Activated naive CD8-positive, alpha-beta T cell treated with anti-CD3 and anti-CD28 coated beads, Interleukin-2, amount 50 U/mL, for 24 hours (primary cell): ENCODE measurements at regions not wholly inside any gene's neighbourhood (a gene's known extent, or its start where the extent isn't known, plus 50 kb on each side); places are given as distances from the start of the nearest gene placed in this dataset.
"Not testable (repeated sequence)": the region's sequence is repeated elsewhere in the genome, so short reads cannot be mapped to it uniquely, and the experiment has no call there.

Source experiments
- ATAC-seq: fragments of 150-1000 bp; cut with Tn5 transposase; one replicate; pipeline ENCODE4 v1.10.0; 2021
- DNase-seq: peaks from one replicate; pipeline ENCODE4 v3.0.0; 2021
- H3K27ac Mint-ChIP-seq: one replicate; pipeline ENCODE4 v1.8.0; 2021; ENCODE audit warnings: mild to moderate bottlenecking, mixed read lengths
- H3K27me3 Mint-ChIP-seq: one replicate; pipeline ENCODE4 v1.8.0; 2021; ENCODE audit warnings: mixed read lengths
- H3K36me3 Mint-ChIP-seq: one replicate; pipeline ENCODE4 v1.8.0; 2021; ENCODE audit warnings: low read depth, mixed read lengths
- H3K4me1 Mint-ChIP-seq: one replicate; pipeline ENCODE4 v1.8.0; 2021; ENCODE audit warnings: mixed read lengths
- H3K4me3 Mint-ChIP-seq: one replicate; pipeline ENCODE4 v1.8.0; 2021; ENCODE audit warnings: mild to moderate bottlenecking, moderate library complexity, mixed read lengths
- H3K9me3 Mint-ChIP-seq: one replicate; pipeline ENCODE4 v1.8.0; 2021; ENCODE audit warnings: mixed read lengths

- H3K27ac Mint-ChIP-seq, result no peak overlapping the region
- DNase-seq, result no peak
- H3K9me3 Mint-ChIP-seq, result peaks cover 18% of the 10 kb centered on the region
- no peaks in the 10 kb centered on the region for H3K4me1 Mint-ChIP-seq
- no peak overlapping the region for H3K4me3 Mint-ChIP-seq
- no peak for ATAC-seq
- H3K27me3 Mint-ChIP-seq, result no peaks in the 10 kb centered on the region
- H3K36me3 Mint-ChIP-seq, result no peaks in the 10 kb centered on the region
These were observed 198.9 kb upstream of the CYLC2 start for GRCh38 chr9:102796244-102796643.

DNA sequence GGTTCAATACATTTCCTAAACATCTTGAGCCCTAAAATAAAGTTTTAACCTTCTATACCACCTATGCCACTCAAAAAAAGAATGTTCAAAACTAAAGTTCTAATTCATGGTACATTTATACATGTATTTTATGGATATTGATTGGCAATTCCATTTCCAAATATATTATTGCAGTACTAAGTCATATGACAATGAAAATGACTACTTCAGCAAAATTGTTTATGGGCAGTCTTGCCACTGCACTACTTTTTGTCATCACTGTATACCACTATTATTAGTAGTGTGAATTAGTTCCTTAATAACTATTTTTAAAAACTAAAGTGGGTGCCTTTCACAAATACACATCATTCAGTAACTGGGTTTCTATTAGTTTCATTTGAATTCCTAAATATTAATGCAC lies 199.6 kb upstream of the CYLC2 start:
- no peaks in the 10 kb centered on the region for H3K36me3 Mint-ChIP-seq
- no peaks in the 10 kb centered on the region for H3K4me1 Mint-ChIP-seq
- no peak overlapping the region for H3K27ac Mint-ChIP-seq
- no peaks in the 10 kb centered on the region for H3K27me3 Mint-ChIP-seq
- ATAC-seq (no peak), DNase-seq (no peak)
- H3K9me3 Mint-ChIP-seq, result peaks cover 18% of the 10 kb centered on the region
- no peak overlapping the region for H3K4me3 Mint-ChIP-seq

DNA sequence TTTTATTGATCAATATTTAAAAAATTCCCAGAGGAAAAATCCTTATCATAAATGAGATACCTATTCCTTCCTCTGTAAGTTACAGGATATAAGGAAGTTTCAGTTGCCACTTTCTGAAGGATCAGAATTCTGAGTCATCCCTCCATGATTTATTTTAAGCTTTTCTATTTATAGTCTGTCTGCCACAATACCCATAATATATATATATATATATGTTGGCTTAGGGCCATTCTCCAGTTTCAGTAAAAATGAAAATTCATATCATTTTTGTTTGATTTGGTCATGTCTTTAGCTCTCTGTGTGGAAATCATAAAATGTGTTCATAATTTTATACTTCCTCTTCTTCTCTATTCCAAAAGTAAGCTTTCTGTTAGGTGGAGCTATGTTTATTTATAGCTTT lies 215.8 kb upstream of the CYLC2 start:
- H3K4me3 Mint-ChIP-seq, result no peak overlapping the region
- no peaks in the 10 kb centered on the region for H3K27me3 Mint-ChIP-seq
- H3K9me3 Mint-ChIP-seq, result no peaks in the 10 kb centered on the region
- no peak for ATAC-seq
- no peak for DNase-seq
- H3K4me1 Mint-ChIP-seq, result no peaks in the 10 kb centered on the region
- no peaks in the 10 kb centered on the region for H3K36me3 Mint-ChIP-seq
- H3K27ac Mint-ChIP-seq, result no peak overlapping the region

DNA sequence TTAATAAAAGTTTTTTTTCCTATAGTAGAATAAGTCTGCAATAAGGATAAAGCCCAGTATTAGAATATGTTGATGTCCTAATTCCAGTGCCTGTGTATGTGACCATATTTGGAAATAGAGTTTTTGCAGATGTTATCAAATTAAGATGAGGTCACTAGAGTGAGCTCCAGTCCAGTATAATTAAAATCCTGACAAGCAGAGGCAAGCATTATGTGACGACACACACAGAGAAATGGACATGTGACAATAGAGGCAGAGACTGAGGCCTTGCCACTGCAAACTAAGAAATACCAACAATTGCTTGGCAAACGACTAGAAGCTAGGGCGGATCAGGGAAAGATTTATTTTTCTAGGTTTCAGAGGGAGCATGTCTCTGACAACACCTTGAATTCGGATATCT lies 216.4 kb upstream of the CYLC2 start:
- Mint-ChIP-seq H3K36me3 (no peaks in the 10 kb centered on the region), H3K27ac (no peak overlapping the region), H3K4me3 (no peak overlapping the region), H3K4me1 (no peaks in the 10 kb centered on the region), H3K9me3 (peaks cover under 1% of the 10 kb centered on the region), H3K27me3 (no peaks in the 10 kb centered on the region)
- ATAC-seq, result no peak
- no peak for DNase-seq

GRCh38 chr9:102770704-102771103 lies 224.4 kb upstream of the CYLC2 start:
- no peak for ATAC-seq
- peaks cover 6% of the 10 kb centered on the region for H3K9me3 Mint-ChIP-seq
- no peaks in the 10 kb centered on the region for H3K4me1 Mint-ChIP-seq
- H3K27ac Mint-ChIP-seq, result no peak overlapping the region
- H3K27me3 Mint-ChIP-seq, result no peaks in the 10 kb centered on the region
- no peaks in the 10 kb centered on the region for H3K36me3 Mint-ChIP-seq
- no peak for DNase-seq
- no peak overlapping the region for H3K4me3 Mint-ChIP-seq

DNA sequence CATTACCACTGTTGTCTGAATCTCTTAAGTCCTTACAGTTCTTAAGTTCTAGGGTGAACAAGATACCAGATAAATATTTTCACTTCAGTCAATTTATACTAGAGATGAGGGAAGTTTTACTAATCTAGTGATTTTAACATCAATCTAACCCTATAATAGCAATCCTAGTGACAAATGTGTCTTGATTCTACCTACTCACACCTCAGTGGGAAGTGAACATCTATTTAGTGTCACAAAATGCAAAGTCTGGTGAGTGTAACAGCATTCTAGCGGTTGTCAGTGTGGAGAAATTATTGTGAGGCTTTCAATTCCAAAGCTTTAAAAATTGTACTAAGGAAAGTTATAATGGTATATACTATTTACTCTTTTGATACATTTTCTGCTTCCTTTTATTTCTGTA lies 225.8 kb upstream of the CYLC2 start:
- DNase-seq, result no peak
- Mint-ChIP-seq H3K27ac (no peak overlapping the region), H3K27me3 (no peaks in the 10 kb centered on the region), H3K36me3 (no peaks in the 10 kb centered on the region), H3K4me1 (no peaks in the 10 kb centered on the region), H3K9me3 (peaks cover 9% of the 10 kb centered on the region), H3K4me3 (no peak overlapping the region)
- no peak for ATAC-seq

- Mint-ChIP-seq H3K27me3 (no peaks in the 10 kb centered on the region), H3K4me3 (no peak overlapping the region), H3K27ac (no peak overlapping the region), H3K9me3 (peaks cover 9% of the 10 kb centered on the region), H3K36me3 (no peaks in the 10 kb centered on the region), H3K4me1 (no peaks in the 10 kb centered on the region)
- no peak for ATAC-seq
- DNase-seq, result no peak
These were observed 227.1 kb upstream of the CYLC2 start for GRCh38 chr9:102768002-102768401.

GRCh38 chr9:102767076-102767475 lies 228.1 kb upstream of the CYLC2 start:
- H3K36me3 Mint-ChIP-seq, result no peaks in the 10 kb centered on the region
- ATAC-seq (no peak), DNase-seq (no peak)
- H3K9me3 Mint-ChIP-seq, result peaks cover 9% of the 10 kb centered on the region
- no peak overlapping the region for H3K27ac Mint-ChIP-seq
- H3K27me3 Mint-ChIP-seq, result no peaks in the 10 kb centered on the region
- no peak overlapping the region for H3K4me3 Mint-ChIP-seq
- H3K4me1 Mint-ChIP-seq, result no peaks in the 10 kb centered on the region

DNA sequence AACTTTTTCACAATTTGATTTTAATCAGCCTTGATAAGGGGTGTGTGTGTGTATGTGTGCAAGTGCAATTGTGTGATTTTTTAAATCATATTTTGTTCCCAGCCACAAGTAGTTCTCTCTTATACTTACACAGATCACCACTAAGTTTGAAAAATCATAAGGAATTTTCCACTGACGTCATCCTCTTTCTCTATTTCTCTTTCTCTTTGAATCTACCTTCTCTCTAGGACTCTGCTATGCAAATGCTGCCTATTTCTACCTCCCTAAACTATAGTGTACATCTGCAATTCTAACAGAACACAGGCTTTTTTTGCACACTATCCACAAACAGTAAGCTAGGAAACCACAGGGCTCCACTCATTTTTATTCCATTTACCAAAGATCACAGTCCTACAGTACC lies 254.6 kb upstream of the CYLC2 start:
- Mint-ChIP-seq H3K27me3 (no peaks in the 10 kb centered on the region), H3K9me3 (peaks cover 12% of the 10 kb centered on the region), H3K36me3 (no peaks in the 10 kb centered on the region), H3K4me1 (no peaks in the 10 kb centered on the region), H3K4me3 (no peak overlapping the region), H3K27ac (no peak overlapping the region)
- ATAC-seq (no peak), DNase-seq (no peak)

- H3K4me3 Mint-ChIP-seq, result no peak overlapping the region
- no peaks in the 10 kb centered on the region for H3K27me3 Mint-ChIP-seq
- no peaks in the 10 kb centered on the region for H3K4me1 Mint-ChIP-seq
- H3K36me3 Mint-ChIP-seq, result no peaks in the 10 kb centered on the region
- DNase-seq (no peak), ATAC-seq (no peak)
- H3K9me3 Mint-ChIP-seq, result peaks cover 12% of the 10 kb centered on the region
- H3K27ac Mint-ChIP-seq, result no peak overlapping the region
These were observed 266.2 kb upstream of the CYLC2 start for GRCh38 chr9:102728946-102729345.

DNA sequence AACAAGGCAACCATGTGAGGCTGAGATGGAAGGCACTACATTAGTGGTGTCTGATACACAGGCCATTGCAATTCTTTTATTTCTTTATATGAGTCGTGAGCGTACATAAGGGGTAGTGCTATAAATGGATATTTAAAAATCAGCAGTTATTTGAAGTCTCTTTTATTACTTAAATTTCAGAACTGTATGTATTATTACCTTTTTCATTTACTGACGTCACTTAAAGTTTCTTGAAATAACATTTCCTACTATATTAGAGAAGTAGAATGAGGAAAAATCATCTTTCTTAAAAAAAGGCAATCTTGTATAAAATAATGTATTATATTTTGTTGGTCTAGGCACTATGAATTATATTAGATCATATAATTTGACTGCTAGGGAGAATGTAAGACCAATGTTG lies 280.9 kb upstream of the CYLC2 start:
- Mint-ChIP-seq H3K9me3 (peaks cover 18% of the 10 kb centered on the region), H3K27me3 (no peaks in the 10 kb centered on the region), H3K36me3 (no peaks in the 10 kb centered on the region), H3K27ac (no peak overlapping the region), H3K4me1 (no peaks in the 10 kb centered on the region), H3K4me3 (no peak overlapping the region)
- DNase-seq (no peak), ATAC-seq (no peak)

GRCh38 chr9:102712910-102713309 lies 282.2 kb upstream of the CYLC2 start:
- ATAC-seq, H3K36me3 Mint-ChIP-seq, H3K4me1 Mint-ChIP-seq, DNase-seq, H3K27me3 Mint-ChIP-seq, H3K27ac Mint-ChIP-seq, H3K4me3 Mint-ChIP-seq: not testable (repeated sequence)
- H3K9me3 Mint-ChIP-seq, result peaks cover 18% of the 10 kb centered on the region

DNA sequence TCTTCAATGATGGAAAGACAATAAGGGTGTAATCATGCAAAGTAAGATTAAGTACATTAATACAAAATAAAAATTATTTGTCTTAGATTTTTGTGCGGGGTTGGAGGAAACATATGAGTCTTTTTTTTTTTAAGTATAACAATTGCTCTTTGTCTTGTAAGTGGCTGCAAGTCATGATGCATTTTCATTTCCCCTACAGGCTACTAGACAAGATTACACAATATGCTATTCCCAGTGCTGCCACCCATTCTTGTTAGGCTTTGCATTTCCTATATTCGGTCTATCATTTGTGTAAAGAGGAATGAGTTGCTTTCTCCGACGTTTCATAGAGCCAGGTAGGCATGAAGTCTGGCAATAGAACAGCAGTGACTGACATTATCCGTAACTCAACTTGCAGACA lies 294.2 kb upstream of the CYLC2 start:
- no peak overlapping the region for H3K27ac Mint-ChIP-seq
- peaks cover 1% of the 10 kb centered on the region for H3K27me3 Mint-ChIP-seq
- H3K9me3 Mint-ChIP-seq, result peaks cover 8% of the 10 kb centered on the region
- ATAC-seq, result no peak
- no peak for DNase-seq
- H3K4me3 Mint-ChIP-seq, result no peak overlapping the region
- H3K4me1 Mint-ChIP-seq, result no peaks in the 10 kb centered on the region
- no peaks in the 10 kb centered on the region for H3K36me3 Mint-ChIP-seq

DNA sequence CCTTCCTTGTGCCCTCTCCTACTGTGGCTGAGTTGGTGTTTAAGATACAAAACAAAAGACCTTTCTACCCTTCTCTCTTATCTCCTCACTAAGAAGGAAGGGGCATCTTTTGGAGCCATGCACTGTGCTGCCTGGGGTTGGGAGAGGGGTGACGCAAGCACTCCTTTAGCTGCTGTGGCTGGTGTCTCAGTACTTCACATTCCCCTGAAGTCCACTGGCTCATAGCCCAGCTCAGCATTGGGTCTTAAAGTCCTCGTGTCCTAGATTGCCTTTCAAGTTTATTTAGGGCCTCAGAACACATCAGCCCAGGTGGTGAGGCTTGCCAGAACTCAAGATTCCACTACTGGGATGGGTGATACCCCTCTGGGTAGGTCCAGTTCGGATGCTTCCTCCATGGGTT lies 325.9 kb upstream of the CYLC2 start:
- no peaks in the 10 kb centered on the region for H3K9me3 Mint-ChIP-seq
- H3K27ac Mint-ChIP-seq, result no peak overlapping the region
- no peaks in the 10 kb centered on the region for H3K36me3 Mint-ChIP-seq
- no peak overlapping the region for H3K4me3 Mint-ChIP-seq
- H3K4me1 Mint-ChIP-seq, result no peaks in the 10 kb centered on the region
- DNase-seq (no peak), ATAC-seq (no peak)
- H3K27me3 Mint-ChIP-seq, result no peaks in the 10 kb centered on the region

DNA sequence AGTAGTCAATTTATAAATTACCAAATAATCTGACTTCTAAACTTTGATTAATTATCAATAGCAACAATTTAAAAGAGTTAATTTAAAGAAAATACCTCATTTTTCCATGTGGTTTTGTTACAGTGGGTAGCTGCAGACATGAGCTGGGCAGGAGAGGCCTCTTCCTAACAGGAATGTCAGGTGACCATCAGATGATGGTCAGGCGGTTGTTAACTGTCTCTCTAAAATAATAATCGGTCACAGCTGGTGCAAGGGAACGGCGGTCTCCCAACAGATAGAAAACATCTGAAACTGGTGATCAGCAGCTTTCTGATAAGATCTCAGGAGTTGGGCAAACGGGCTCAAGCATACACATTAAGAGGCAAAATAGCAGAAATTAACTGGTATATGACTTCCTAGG lies 342.7 kb upstream of the CYLC2 start:
- DNase-seq, result no peak
- H3K4me3 Mint-ChIP-seq, result no peak overlapping the region
- H3K27me3 Mint-ChIP-seq, result no peaks in the 10 kb centered on the region
- H3K27ac Mint-ChIP-seq, result no peak overlapping the region
- H3K9me3 Mint-ChIP-seq, result no peaks in the 10 kb centered on the region
- no peaks in the 10 kb centered on the region for H3K36me3 Mint-ChIP-seq
- no peak for ATAC-seq
- H3K4me1 Mint-ChIP-seq, result no peaks in the 10 kb centered on the region

DNA sequence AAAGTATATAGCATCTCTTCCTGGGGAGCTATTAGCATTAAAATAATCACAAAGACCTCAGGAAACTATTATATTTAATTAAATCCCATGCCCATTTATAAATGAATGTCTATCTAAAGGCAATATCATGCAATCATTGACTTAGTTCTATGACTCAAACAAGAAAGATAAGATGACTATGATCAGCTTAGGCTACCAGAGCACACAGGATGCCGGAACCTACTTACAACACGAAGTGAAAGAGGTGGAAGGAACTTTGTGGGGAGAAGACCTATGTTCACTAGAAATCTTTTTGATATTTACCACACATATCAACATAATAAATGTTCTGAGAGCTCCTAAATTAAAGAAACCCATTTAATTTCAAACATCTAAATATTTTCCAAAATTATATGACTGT lies 344.2 kb upstream of the CYLC2 start:
- H3K4me1 Mint-ChIP-seq, result no peaks in the 10 kb centered on the region
- ATAC-seq (no peak), DNase-seq (no peak)
- no peak overlapping the region for H3K27ac Mint-ChIP-seq
- no peak overlapping the region for H3K4me3 Mint-ChIP-seq
- H3K36me3 Mint-ChIP-seq, result no peaks in the 10 kb centered on the region
- no peaks in the 10 kb centered on the region for H3K27me3 Mint-ChIP-seq
- no peaks in the 10 kb centered on the region for H3K9me3 Mint-ChIP-seq
